B cell (primary cell): ENCODE measurements at regions not wholly inside any gene's neighbourhood (a gene's known extent, or its start where the extent isn't known, plus 50 kb on each side); places are given as distances from the start of the nearest gene placed in this dataset.

Source experiments
- ATAC-seq: fragments of 200-7000 bp; cut with Tn5 transposase; one replicate; pipeline ENCODE4 v1.10.0; 2021; ENCODE audit warnings: low read depth, mild to moderate bottlenecking, moderate number of reproducible peaks, moderate library complexity
- CTCF ChIA-PET: fragments of 350-600 bp; sonication (Branson Sonifier 250); formaldehyde crosslinking; loops from one replicate; lab custom pipeline; 2021; ENCODE audit warnings: antibody characterized with exemption, inconsistent platforms; lab: Charles Lee
- POLR2A ChIA-PET: fragments of 350-600 bp; sonication (Branson Sonifier 250); formaldehyde crosslinking; loops from one replicate; lab custom pipeline; 2021; ENCODE audit warnings: antibody characterized with exemption; lab: Charles Lee
- DNase-seq: peaks from one replicate; pipeline ENCODE4 v3.0.0; 2013
- H2AFZ ChIP-seq: 2 replicates; pipeline ENCODE4 v1.6.1; 2012; ENCODE audit warnings: mild to moderate bottlenecking, low read depth, low read length; ENCODE audit not compliant: insufficient read depth, poor library complexity, severe bottlenecking
- H3K27ac ChIP-seq, 2 donors: 1 replicate in 1 of 2; 2 replicates in 1 of 2; pipeline ENCODE4 v1.5.1; 2012 to 2013; ENCODE audit warnings: low read length in 2 of 2, mild to moderate bottlenecking in 2 of 2, moderate library complexity in 1 of 2
- H3K27me3 ChIP-seq, 4 experiments: fragments of 200-600 bp in 1 of 4; sonication (generic) in 1 of 4; replicated peaks in 1 of 4; 1 replicate in 2 of 4; 2 replicates in 2 of 4; pipeline versions ENCODE4 v1.6.1 to v1.7.0; 2013 to 2016; ENCODE audit warnings: low read length in 3 of 4, mild to moderate bottlenecking in 2 of 4, mixed read lengths in 1 of 4, moderate library complexity in 1 of 4; ENCODE audit not compliant: insufficient read depth in 4 of 4, control insufficient read depth in 3 of 4; ENCODE audit errors: control extremely low read depth in 1 of 4
- H3K36me3 ChIP-seq, 2 experiments: replicated peaks in 1 of 2; 1 replicate in 1 of 2; 2 replicates in 1 of 2; pipeline versions ENCODE4 v1.6.1 to v1.7.1; 2013; ENCODE audit warnings: low read length in 1 of 2; ENCODE audit not compliant: insufficient read depth in 2 of 2, control insufficient read depth in 1 of 2; ENCODE audit errors: control extremely low read depth in 1 of 2, extremely low read depth in 1 of 2
- H3K4me1 ChIP-seq, 2 donors: fragments of 200-600 bp in 1 of 2; sonication (generic) in 1 of 2; 1 replicate in 1 of 2; 2 replicates in 1 of 2; pipeline versions ENCODE4 v1.5.1 to v1.6.1; 2013 to 2017; ENCODE audit warnings: low read length in 2 of 2; ENCODE audit not compliant: control insufficient read depth in 2 of 2, insufficient read depth in 2 of 2
- H3K4me2 ChIP-seq: replicated peaks from 2 replicates; pipeline ENCODE3; 2012; ENCODE audit warnings: mild to moderate bottlenecking, low read depth, low read length; ENCODE audit not compliant: poor library complexity, severe bottlenecking
- H3K4me3 ChIP-seq, 5 experiments: fragments of 200-600 bp in 1 of 5; sonication (generic) in 1 of 5; 1 replicate in 3 of 5; 2 replicates in 2 of 5; pipeline versions ENCODE4 v1.5.1 to v1.7.0; 2011 to 2016; ENCODE audit warnings: low read length in 4 of 5, mild to moderate bottlenecking in 4 of 5, low read depth in 2 of 5, control low read depth in 1 of 5, moderate library complexity in 1 of 5; ENCODE audit not compliant: insufficient read depth in 1 of 5; ENCODE audit errors: control extremely low read depth in 1 of 5, extremely low read depth in 1 of 5
- H3K79me2 ChIP-seq: fragments of 200-600 bp; sonication (generic); one replicate; pipeline ENCODE4 v1.6.0; 2016; ENCODE audit warnings: low read length; ENCODE audit not compliant: control insufficient read depth, insufficient read depth
- H3K9ac ChIP-seq: fragments of 200-600 bp; sonication (generic); 2 replicates; pipeline ENCODE4 v1.6.1; 2017; ENCODE audit warnings: mild to moderate bottlenecking, low read length, moderate library complexity
- H3K9me3 ChIP-seq, 3 donors: one replicate each; pipeline versions ENCODE4 v1.6.1 to v1.7.1; 2013; ENCODE audit warnings: low read length in 2 of 3; ENCODE audit not compliant: control insufficient read depth in 2 of 3, insufficient read depth in 1 of 3; ENCODE audit errors: control extremely low read depth in 1 of 3
- H4K20me1 ChIP-seq: 2 replicates; pipeline ENCODE4 v1.6.0; 2012; ENCODE audit warnings: mild to moderate bottlenecking, low read length; ENCODE audit not compliant: insufficient read depth, control insufficient read depth, poor library complexity, severe bottlenecking
- H3K27ac Mint-ChIP-seq: one replicate; pipeline ENCODE4 v1.8.0; 2021; ENCODE audit warnings: mixed read lengths
- H3K27me3 Mint-ChIP-seq: one replicate; pipeline ENCODE4 v1.8.0; 2021; ENCODE audit warnings: mixed read lengths
- H3K4me1 Mint-ChIP-seq: one replicate; pipeline ENCODE4 v1.8.0; 2021; ENCODE audit warnings: mixed read lengths
- H3K4me3 Mint-ChIP-seq: one replicate; pipeline ENCODE4 v1.8.0; 2021; ENCODE audit warnings: mixed read lengths
- H3K9me3 Mint-ChIP-seq: one replicate; pipeline ENCODE4 v1.8.0; 2022; ENCODE audit warnings: mixed read lengths; ENCODE audit not compliant: insufficient read depth
- EZH2 ChIP-seq: IDR thresholded peaks from 2 replicates; pipeline ENCODE4 v1.6.1; 2012; ENCODE audit warnings: borderline replicate concordance, low read depth, mild to moderate bottlenecking, moderate library complexity, low read length; ENCODE audit not compliant: insufficient read depth, poor library complexity, severe bottlenecking
- WGBS: methylation state at CpG from one replicate; pipeline ENCODE4 v1.1.5; 2013; ENCODE audit warnings: missing lambda C conversion rate; ENCODE audit not compliant: insufficient coverage; 5-methylcytosine and 5-hydroxymethylcytosine counted together
- intact Hi-C: fragments of 100-400 bp; cut with micrococcal nuclease; formaldehyde crosslinking; loops from one replicate; pipeline ENCODE4 v1.10.0; 2022
- TF ChIP-seq, protein P1 (sequence below): fragments of 200-600 bp; IDR thresholded peaks from one replicate; pipeline ENCODE4 v1.8.0; 2022; ENCODE audit warnings: antibody characterized with exemption, mild to moderate bottlenecking

DNA sequence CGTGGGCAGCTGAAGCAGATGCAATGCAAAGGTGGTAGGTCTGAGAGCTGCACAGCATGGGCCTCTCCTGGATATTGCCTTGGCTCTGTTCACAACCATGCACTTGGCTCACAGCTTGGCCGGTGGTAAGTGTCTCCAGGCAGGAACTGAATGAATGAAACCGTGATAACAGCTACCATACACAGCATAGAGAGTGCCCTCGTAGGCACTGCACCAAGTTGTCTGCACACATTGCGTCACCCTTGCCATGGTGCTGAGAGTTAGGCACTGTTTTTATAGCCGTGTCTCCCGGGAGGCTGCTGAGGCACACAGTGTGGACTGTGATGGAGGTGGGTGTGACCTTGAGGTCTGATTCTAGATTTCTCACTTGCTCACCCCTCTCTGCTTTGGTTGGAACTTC is 157.6 kb upstream of the VASH1 start:
- intact Hi-C loops: no loop called here
- Histone ChIP-seq H3K9ac (no peak overlapping the region), H3K4me3 (no peak overlapping the region), H3K9me3 (peaks cover 0 to 7% (median 1%) of the 10 kb centered on the region in 3 donors), H3K36me3 (no peaks in the 10 kb centered on the region), H3K27ac (no peak overlapping the region), H2AFZ (no peak overlapping the region), H4K20me1 (no peaks in the 10 kb centered on the region), H3K4me2 (no peak overlapping the region), H3K27me3 (peaks cover 0 to 2% (median 0%) of the 10 kb centered on the region in 4 experiments), H3K4me1 (no peaks in the 10 kb centered on the region), H3K79me2 (no peaks in the 10 kb centered on the region)
- peaks cover 4% of the 10 kb centered on the region for H3K9me3 Mint-ChIP-seq
- ChIA-PET POLR2A (no interaction called here), CTCF (no interaction called here)
- no peak overlapping the region for H3K4me3 Mint-ChIP-seq
- TF ChIP-seq EZH2: no peak
- TF ChIP-seq, protein P1, sequence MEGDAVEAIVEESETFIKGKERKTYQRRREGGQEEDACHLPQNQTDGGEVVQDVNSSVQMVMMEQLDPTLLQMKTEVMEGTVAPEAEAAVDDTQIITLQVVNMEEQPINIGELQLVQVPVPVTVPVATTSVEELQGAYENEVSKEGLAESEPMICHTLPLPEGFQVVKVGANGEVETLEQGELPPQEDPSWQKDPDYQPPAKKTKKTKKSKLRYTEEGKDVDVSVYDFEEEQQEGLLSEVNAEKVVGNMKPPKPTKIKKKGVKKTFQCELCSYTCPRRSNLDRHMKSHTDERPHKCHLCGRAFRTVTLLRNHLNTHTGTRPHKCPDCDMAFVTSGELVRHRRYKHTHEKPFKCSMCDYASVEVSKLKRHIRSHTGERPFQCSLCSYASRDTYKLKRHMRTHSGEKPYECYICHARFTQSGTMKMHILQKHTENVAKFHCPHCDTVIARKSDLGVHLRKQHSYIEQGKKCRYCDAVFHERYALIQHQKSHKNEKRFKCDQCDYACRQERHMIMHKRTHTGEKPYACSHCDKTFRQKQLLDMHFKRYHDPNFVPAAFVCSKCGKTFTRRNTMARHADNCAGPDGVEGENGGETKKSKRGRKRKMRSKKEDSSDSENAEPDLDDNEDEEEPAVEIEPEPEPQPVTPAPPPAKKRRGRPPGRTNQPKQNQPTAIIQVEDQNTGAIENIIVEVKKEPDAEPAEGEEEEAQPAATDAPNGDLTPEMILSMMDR: no peak
- H3K27ac Mint-ChIP-seq: no peak overlapping the region
- DNase-seq (no peak), ATAC-seq (no peak)
- peaks cover 25% of the 10 kb centered on the region for H3K27me3 Mint-ChIP-seq
- H3K4me1 Mint-ChIP-seq: no peaks in the 10 kb centered on the region
- WGBS: 81% methylated on average over 4 of the region's 7 CpGs

DNA sequence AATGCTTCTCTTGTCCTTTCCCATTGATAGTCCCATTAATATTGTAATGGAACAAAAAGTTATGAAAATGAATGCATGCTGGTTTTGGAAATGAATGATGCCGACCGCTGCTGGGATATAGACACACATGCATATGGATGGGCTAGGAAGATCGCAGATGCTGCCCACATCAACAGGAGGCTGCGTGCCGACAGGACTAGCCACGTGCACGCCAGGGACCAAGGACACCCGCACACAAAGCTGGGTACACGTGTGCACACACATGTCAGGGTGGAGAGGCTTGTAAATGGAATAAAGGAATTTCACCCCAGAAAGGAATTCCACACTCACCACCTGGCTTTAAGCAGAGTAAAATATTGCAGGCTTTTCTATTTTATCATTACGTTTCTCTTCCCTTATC is 153.8 kb upstream of the VASH1 start:
- Histone ChIP-seq H2AFZ (no peak overlapping the region), H4K20me1 (no peaks in the 10 kb centered on the region), H3K27ac (no peak overlapping the region), H3K9ac (no peak overlapping the region), H3K4me3 (no peak overlapping the region), H3K36me3 (no peaks in the 10 kb centered on the region), H3K4me2 (no peak overlapping the region), H3K4me1 (no peaks in the 10 kb centered on the region), H3K27me3 (peaks cover 0 to 2% (median 0%) of the 10 kb centered on the region in 4 experiments), H3K9me3 (no peaks in the 10 kb centered on the region), H3K79me2 (no peaks in the 10 kb centered on the region)
- Mint-ChIP-seq H3K9me3 (no peaks in the 10 kb centered on the region), H3K27me3 (peaks cover 37% of the 10 kb centered on the region), H3K27ac (no peak overlapping the region), H3K4me3 (no peak overlapping the region), H3K4me1 (no peaks in the 10 kb centered on the region)
- intact Hi-C loops: no loop called here
- POLR2A ChIA-PET: no interaction called here
- no peak for DNase-seq
- 88% methylated on average over 3 of the region's 10 CpGs for WGBS
- TF ChIP-seq, protein P1: no peak
- TF ChIP-seq EZH2: no peak
- no peak for ATAC-seq
- CTCF ChIA-PET: no interaction called here
